H1 (cell line): ENCODE measurements at regions not wholly inside any gene's neighbourhood (a gene's known extent, or its start where the extent isn't known, plus 50 kb on each side); places are given as distances from the start of the nearest gene placed in this dataset.

ENCODE experiments used
- CTCF ChIA-PET: fragments of 300-600 bp; sonication (Branson Sonifier 250); formaldehyde crosslinking; loops from one replicate; lab custom pipeline; 2021; ENCODE audit not compliant: partially characterized antibody; lab: Charles Lee
- POLR2A ChIA-PET: fragments of 300-600 bp; sonication (Branson Sonifier 250); formaldehyde crosslinking; loops from one replicate; lab custom pipeline; 2021; ENCODE audit warnings: inconsistent platforms; ENCODE audit not compliant: partially characterized antibody; lab: Charles Lee
- DNase-seq, 2 experiments: peaks; one replicate each; pipeline versions ENCODE4 v3.0.0 to v3.0.0-alpha.2; 2010 to 2022; ENCODE audit warnings: low spot score in 2 of 2, low read depth in 1 of 2, mixed read lengths in 1 of 2
- FAIRE-seq: peaks from 2 replicates; lab custom pipeline; 2011; peaks lifted over from hg19 to GRCh38; lab: Jason Lieb, UNC
- H2AFZ ChIP-seq: 2 replicates; pipeline ENCODE4 v1.8.1; 2012; ENCODE audit warnings: low read length, inconsistent platforms
- H2AK5ac ChIP-seq: 2 replicates; pipeline ENCODE4 v1.6.1; 2013; ENCODE audit warnings: low read depth, low read length
- H2BK120ac ChIP-seq: replicated peaks from 2 replicates; pipeline ENCODE3; 2013; ENCODE audit warnings: low read depth, low read length, inconsistent platforms
- H2BK12ac ChIP-seq: 2 replicates; pipeline ENCODE4 v1.6.1; 2013; ENCODE audit warnings: low read depth, low read length
- H2BK15ac ChIP-seq: 2 replicates; pipeline ENCODE4 v1.6.1; 2013; ENCODE audit warnings: low read length
- H2BK20ac ChIP-seq: 2 replicates; pipeline ENCODE4 v1.6.1; 2013; ENCODE audit warnings: low read length
- H2BK5ac ChIP-seq: 2 replicates; pipeline ENCODE4 v1.6.1; 2013; ENCODE audit warnings: low read depth, low read length
- H3K14ac ChIP-seq: 2 replicates; pipeline ENCODE4 v1.6.1; 2013; ENCODE audit warnings: inconsistent platforms; ENCODE audit not compliant: insufficient read length
- H3K18ac ChIP-seq: 2 replicates; pipeline ENCODE4 v1.6.1; 2013; ENCODE audit warnings: low read length; ENCODE audit errors: extremely low read depth
- H3K23ac ChIP-seq: 2 replicates; pipeline ENCODE4 v1.6.1; 2013; ENCODE audit warnings: inconsistent platforms; ENCODE audit not compliant: insufficient read length
- H3K23me2 ChIP-seq: 2 replicates; pipeline ENCODE4 v1.6.1; 2013; ENCODE audit warnings: low read depth, low read length
- H3K27ac ChIP-seq: 2 replicates; pipeline ENCODE4 v1.6.1; 2011; ENCODE audit warnings: low read depth, low read length, inconsistent platforms
- H3K27me3 ChIP-seq, 4 experiments: replicated peaks in 1 of 4; 1 replicate in 1 of 4; 2 replicates in 3 of 4; pipeline versions ENCODE4 v1.6.1 to v1.8.1; 2011 to 2013; ENCODE audit warnings: low read length in 3 of 4, mild to moderate bottlenecking in 3 of 4, inconsistent platforms in 2 of 4, mixed read lengths in 2 of 4, moderate library complexity in 1 of 4; ENCODE audit not compliant: control insufficient read depth in 3 of 4, insufficient read depth in 3 of 4; ENCODE audit errors: extremely low read depth in 1 of 4
- H3K36me3 ChIP-seq, 4 experiments: 2 replicates each; pipeline versions ENCODE4 v1.6.1 to v1.8.1; 2011 to 2013; ENCODE audit warnings: mild to moderate bottlenecking in 4 of 4, low read length in 3 of 4, moderate library complexity in 2 of 4, control low read depth in 1 of 4, inconsistent platforms in 1 of 4; ENCODE audit not compliant: insufficient read depth in 4 of 4, control insufficient read depth in 2 of 4
- H3K4ac ChIP-seq: replicated peaks from 2 replicates; pipeline ENCODE3; 2013; ENCODE audit warnings: low read length, low read depth, mixed read lengths, inconsistent platforms; ENCODE audit not compliant: insufficient read length
- H3K4me1 ChIP-seq, 4 experiments: replicated peaks in 1 of 4; 1 replicate in 1 of 4; 2 replicates in 3 of 4; pipeline versions ENCODE4 v1.6.1 to v1.8.1; 2011 to 2013; ENCODE audit warnings: low read length in 3 of 4, inconsistent platforms in 2 of 4, mixed read lengths in 1 of 4; ENCODE audit not compliant: insufficient read depth in 4 of 4, control insufficient read depth in 3 of 4
- H3K4me2 ChIP-seq, 2 experiments: 2 replicates each; pipeline versions ENCODE4 v1.6.1 to v1.8.1; 2011 to 2013; ENCODE audit warnings: low read depth in 2 of 2, low read length in 2 of 2, control low read depth in 1 of 2, inconsistent platforms in 1 of 2, mild to moderate bottlenecking in 1 of 2; ENCODE audit not compliant: insufficient read depth in 1 of 2
- H3K4me3 ChIP-seq, 4 experiments: fragments of 200-600, 300-600 bp in 1 of 4; sonication (generic), shearing (Covaris generic), sonication (Bioruptor Twin) in 1 of 4; 2 replicates each; pipeline versions ENCODE4 v1.5.1 to v1.8.1; 2011 to 2016; ENCODE audit warnings: low read length in 4 of 4, low read depth in 3 of 4, control low read depth in 2 of 4, inconsistent platforms in 2 of 4, mild to moderate bottlenecking in 2 of 4, mixed read lengths in 1 of 4, moderate library complexity in 1 of 4; ENCODE audit not compliant: insufficient read depth in 2 of 4; ENCODE audit errors: extremely low read depth in 1 of 4
- H3K56ac ChIP-seq: replicated peaks from 2 replicates; pipeline ENCODE3; 2013; ENCODE audit warnings: low read depth, mild to moderate bottlenecking, mixed read lengths, low read length, inconsistent platforms; ENCODE audit not compliant: insufficient read length
- H3K79me1 ChIP-seq: 2 replicates; pipeline ENCODE4 v1.6.1; 2013; ENCODE audit warnings: low read depth, low read length, control low read depth
- H3K79me2 ChIP-seq, 2 experiments: 2 replicates each; pipeline versions ENCODE4 v1.6.1 to v1.8.1; 2012 to 2013; ENCODE audit warnings: low read length in 2 of 2, mild to moderate bottlenecking in 2 of 2, inconsistent platforms in 1 of 2; ENCODE audit not compliant: insufficient read depth in 2 of 2, control insufficient read depth in 1 of 2
- H3K9ac ChIP-seq, 4 experiments: replicated peaks in 1 of 4; 1 replicate in 1 of 4; 2 replicates in 3 of 4; pipeline versions ENCODE4 v1.6.1 to v1.8.1; 2011 to 2013; ENCODE audit warnings: low read depth in 3 of 4, low read length in 3 of 4, control low read depth in 2 of 4, mild to moderate bottlenecking in 2 of 4, moderate library complexity in 2 of 4, inconsistent platforms in 1 of 4; ENCODE audit errors: extremely low read depth in 1 of 4
- H3K9me3 ChIP-seq, 2 experiments: 2 replicates each; pipeline versions ENCODE4 v1.6.1 to v1.8.1; 2012 to 2013; ENCODE audit warnings: mild to moderate bottlenecking in 2 of 2, moderate library complexity in 2 of 2, control low read depth in 1 of 2, inconsistent platforms in 1 of 2, low read depth in 1 of 2, low read length in 1 of 2, mixed read lengths in 1 of 2; ENCODE audit not compliant: insufficient read depth in 2 of 2
- H4K20me1 ChIP-seq, 2 experiments: replicated peaks in 1 of 2; 2 replicates each; pipeline versions ENCODE3 to v1.8.1; 2011 to 2013; ENCODE audit warnings: inconsistent platforms in 2 of 2, low read length in 2 of 2, mild to moderate bottlenecking in 1 of 2; ENCODE audit not compliant: insufficient read depth in 2 of 2, control insufficient read depth in 1 of 2
- H4K5ac ChIP-seq: 2 replicates; pipeline ENCODE4 v1.6.1; 2013; ENCODE audit warnings: low read length, low read depth, mixed read lengths, inconsistent platforms; ENCODE audit not compliant: insufficient read length
- H4K8ac ChIP-seq: 2 replicates; pipeline ENCODE4 v1.8.0; 2013; ENCODE audit warnings: mild to moderate bottlenecking, moderate library complexity, low read length, inconsistent platforms; ENCODE audit not compliant: insufficient read depth; ENCODE audit errors: extremely low read depth
- H4K91ac ChIP-seq: replicated peaks from 2 replicates; pipeline ENCODE3; 2013; ENCODE audit warnings: low read length, mixed read lengths, inconsistent platforms; ENCODE audit not compliant: insufficient read length
- BACH1 ChIP-seq: IDR thresholded peaks from 2 replicates; pipeline ENCODE4 v1.6.1; 2012; ENCODE audit warnings: low read length, improper control_type of control experiment
- BRCA1 ChIP-seq: IDR thresholded peaks from 2 replicates; pipeline ENCODE4 v1.6.1; 2012; ENCODE audit warnings: low read depth, low read length, improper control_type of control experiment
- CTCF ChIP-seq, 3 experiments: IDR thresholded peaks; 1 replicate in 2 of 3; 2 replicates in 1 of 3; pipeline versions ENCODE4 v1.5.1 to v1.6.1; 2011; ENCODE audit warnings: low read length in 3 of 3, mild to moderate bottlenecking in 3 of 3, inconsistent platforms in 2 of 3, low read depth in 1 of 3, moderate library complexity in 1 of 3; ENCODE audit not compliant: insufficient read depth in 1 of 3; ENCODE audit errors: control extremely low read depth in 1 of 3
- EGR1 ChIP-seq: IDR thresholded peaks from 2 replicates; pipeline ENCODE4 v1.6.1; 2011; ENCODE audit warnings: low read depth, low read length, borderline replicate concordance
- MAFK ChIP-seq: IDR thresholded peaks from 2 replicates; pipeline ENCODE4 v1.6.1; 2012; ENCODE audit warnings: low read depth, mild to moderate bottlenecking, improper control_type of control experiment, low read length
- NANOG ChIP-seq: IDR thresholded peaks from 2 replicates; pipeline ENCODE4 v1.6.1; 2011; ENCODE audit warnings: low read length, low read depth, mild to moderate bottlenecking, inconsistent platforms; ENCODE audit not compliant: insufficient read depth, poor library complexity, severe bottlenecking
- POLR2AphosphoS5 ChIP-seq: IDR thresholded peaks from 2 replicates; pipeline ENCODE4 v1.6.1; 2011; ENCODE audit warnings: low read depth, low read length
- RAD21 ChIP-seq, 2 experiments: IDR thresholded peaks in 1 of 2; conservative IDR thresholded peaks in 1 of 2; 2 replicates each; pipeline ENCODE4 v1.6.1; 2011; ENCODE audit warnings: low read depth in 2 of 2, low read length in 2 of 2, improper control_type of control experiment in 1 of 2, inconsistent platforms in 1 of 2, mild to moderate bottlenecking in 1 of 2, moderate library complexity in 1 of 2
- RNF2 ChIP-seq: fragments of 200-900, 300-1000 bp; sonication (generic); IDR thresholded peaks from 2 replicates; pipeline ENCODE4 v1.7.1; 2016; ENCODE audit warnings: borderline replicate concordance, low read depth, mild to moderate bottlenecking, antibody characterized with exemption, low read length; ENCODE audit not compliant: poor library complexity, severe bottlenecking; ENCODE audit errors: missing control alignments
- SRF ChIP-seq: IDR thresholded peaks from 2 replicates; pipeline ENCODE4 v1.6.1; 2011; ENCODE audit warnings: mild to moderate bottlenecking, low read depth, low read length, moderate library complexity
- TBP ChIP-seq: IDR thresholded peaks from 2 replicates; pipeline ENCODE4 v1.6.1; 2011; ENCODE audit warnings: low read depth, low read length, improper control_type of control experiment
- YY1 ChIP-seq: IDR thresholded peaks from 2 replicates; pipeline ENCODE4 v1.6.1; 2011; ENCODE audit warnings: low read depth, mild to moderate bottlenecking, low read length
- WGBS, 2 experiments: shearing (Covaris generic) in 1 of 2; methylation state at CpG; one replicate each; pipeline versions ENCODE4 v1.1.6 to v1.1.7; 2013 to 2015; ENCODE audit warnings: low lambda C conversion rate in 2 of 2, mixed read lengths in 2 of 2, inconsistent platforms in 1 of 2, low coverage in 1 of 2, missing lambda C conversion rate in 1 of 2; ENCODE audit not compliant: insufficient replicate concordance in 2 of 2, insufficient coverage in 1 of 2, insufficient read length in 1 of 2; ENCODE audit errors: extremely low coverage in 1 of 2, missing lambda C conversion rate in 1 of 2; 5-methylcytosine and 5-hydroxymethylcytosine counted together

- Histone ChIP-seq H3K4me1 (no peaks in the 10 kb centered on the region), H2AK5ac (no peak overlapping the region), H3K18ac (no peak overlapping the region), H2BK15ac (no peak overlapping the region), H3K9ac (no peak overlapping the region), H2BK5ac (no peak overlapping the region), H2AFZ (no peak overlapping the region), H3K36me3 (no peaks in the 10 kb centered on the region), H3K56ac (no peak overlapping the region), H3K27ac (no peak overlapping the region), H3K79me1 (no peaks in the 10 kb centered on the region), H2BK120ac (no peak overlapping the region), H3K14ac (no peak overlapping the region), H4K8ac (no peak overlapping the region), H4K20me1 (no peaks in the 10 kb centered on the region), H3K23ac (no peak overlapping the region), H3K4ac (no peak overlapping the region), H3K9me3 (peaks cover 10 to 14% of the 10 kb centered on the region in 2 experiments), H4K91ac (no peak overlapping the region), H3K23me2 (no peaks in the 10 kb centered on the region), H3K79me2 (no peaks in the 10 kb centered on the region), H3K4me2 (no peak overlapping the region), H3K4me3 (no peak overlapping the region), H2BK20ac (no peak overlapping the region), H3K27me3 (no peaks in the 10 kb centered on the region), H4K5ac (no peak overlapping the region), H2BK12ac (no peak overlapping the region)
- CTCF ChIA-PET, result interaction anchor here (0.7 to 2.0 kb wide), 5 partner anchors 8 to 67 kb away, joined by 3 to 8 read pairs (median 3); no protein-coding TSS in a partner anchor
- DNase-seq (no peak), FAIRE-seq (no peak)
- POLR2A ChIA-PET, result no interaction called here
- 92% methylated on average over 3 of the region's 3 CpGs; no CpG with 5 or more reads in 1 of the 2 experiments for WGBS, 2 experiments
- TF ChIP-seq EGR1 (no peak), SRF (no peak), YY1 (no peak), BRCA1 (no peak), BACH1 (no peak), MAFK (no peak), RNF2 (no peak), NANOG (no peak), RAD21 (IDR thresholded peaks at IDR 0.05 in 1 of 2, conservative IDR thresholded peaks at IDR 0.05 in 1 of 2; ENCODE audit: low read depth in 2 of 2, low read length in 2 of 2) (no peak), CTCF (IDR thresholded peaks at IDR 0.05; ENCODE audit: control extremely low read depth in 1 of 3, insufficient read depth in 1 of 3, low read depth in 1 of 3, low read length in 3 of 3) (no peak), TBP (no peak), POLR2AphosphoS5 (no peak)
These were observed 142.8 kb downstream of the CD8B2 start for GRCh38 chr2:106629981-106630380.
